ENCODE measurements at regions not wholly inside any gene's neighbourhood (a gene's known extent, or its start where the extent isn't known, plus 50 kb on each side); places are given as distances from the start of the nearest gene placed in this dataset.

- ATAC-seq (no peak), DNase-seq (no peak)
- Mint-ChIP-seq H3K36me3 (peaks cover 0 to 7% (median 0%) of the 10 kb centered on the region in 5 donors), H3K4me1 (peaks cover 0 to 7% (median 0%) of the 10 kb centered on the region in 7 donors), H3K9me3 (peaks cover 0 to 15% (median 5%) of the 10 kb centered on the region in 11 donors), H3K4me3 (no peak overlapping the region), H3K27ac (no peak overlapping the region), H3K27me3 (peaks cover 0 to 26% (median 21%) of the 10 kb centered on the region in 5 donors)
- Histone ChIP-seq H3K4me3 (ENCODE audit: low read length) (no peak overlapping the region), H3K27me3 (ENCODE audit: control insufficient read depth in 2 of 2, insufficient read depth in 2 of 2, low read length in 2 of 2) (no peaks in the 10 kb centered on the region), H3K36me3 (ENCODE audit: control insufficient read depth in 2 of 3, insufficient read depth in 3 of 3, low read length in 3 of 3) (no peaks in the 10 kb centered on the region), H3K9me3 (ENCODE audit: control insufficient read depth in 2 of 3, low read length in 3 of 3) (no peaks in the 10 kb centered on the region), H3K4me1 (ENCODE audit: control insufficient read depth in 2 of 2, insufficient read depth in 2 of 2, low read length in 2 of 2) (no peaks in the 10 kb centered on the region), H3K27ac (ENCODE audit: low read depth, low read length) (no peak overlapping the region)
- CTCF ChIA-PET, result no interaction called here
- POLR2A ChIA-PET, result no interaction called here
- intact Hi-C loops (cut with micrococcal nuclease), result no loop called here
Measured at GRCh38 chr22:27311698-27312550, 489.6 kb downstream of the MN1 start.

GRCh38 chr22:27312565-27312964 is 489.0 kb downstream of the MN1 start:
- Histone ChIP-seq H3K4me3 (ENCODE audit: low read length) (no peak overlapping the region), H3K36me3 (ENCODE audit: control insufficient read depth in 2 of 3, insufficient read depth in 3 of 3, low read length in 3 of 3) (no peaks in the 10 kb centered on the region), H3K9me3 (ENCODE audit: control insufficient read depth in 2 of 3, low read length in 3 of 3) (no peaks in the 10 kb centered on the region), H3K27me3 (ENCODE audit: control insufficient read depth in 2 of 2, insufficient read depth in 2 of 2, low read length in 2 of 2) (no peaks in the 10 kb centered on the region), H3K4me1 (ENCODE audit: control insufficient read depth in 2 of 2, insufficient read depth in 2 of 2, low read length in 2 of 2) (no peaks in the 10 kb centered on the region), H3K27ac (ENCODE audit: low read depth, low read length) (no peak overlapping the region)
- ChIA-PET CTCF (no interaction called here), POLR2A (no interaction called here)
- no peak for DNase-seq
- ATAC-seq, result no peak
- Mint-ChIP-seq H3K36me3 (peaks cover 0 to 7% (median 0%) of the 10 kb centered on the region in 5 donors), H3K27me3 (peaks cover 0 to 28% (median 25%) of the 10 kb centered on the region in 5 donors), H3K4me1 (peaks cover 0 to 5% (median 0%) of the 10 kb centered on the region in 7 donors), H3K4me3 (no peak overlapping the region), H3K9me3 (peaks cover 0 to 15% (median 5%) of the 10 kb centered on the region in 11 donors), H3K27ac (no peak overlapping the region)
- intact Hi-C loops (cut with micrococcal nuclease), result no loop called here

GRCh38 chr22:27312966-27313855 is 488.3 kb downstream of the MN1 start:
- CTCF ChIA-PET, result no interaction called here

GRCh38 chr22:27314276-27314807 is 487.2 kb downstream of the MN1 start:
- no peaks in the 10 kb centered on the region for H3K27me3 ChIP-seq (ENCODE audit: control insufficient read depth in 2 of 2, insufficient read depth in 2 of 2, low read length in 2 of 2)
- no peak overlapping the region for H3K4me3 ChIP-seq (ENCODE audit: low read length)
- H3K27me3 Mint-ChIP-seq, result peaks cover 7 to 38% (median 32%) of the 10 kb centered on the region in 5 donors
- no peak overlapping the region for H3K27ac Mint-ChIP-seq
- ChIA-PET POLR2A (no interaction called here), CTCF (no interaction called here)
- intact Hi-C loops (cut with micrococcal nuclease), result no loop called here
- DNase-seq (no peak), ATAC-seq (no peak)
- peaks cover 0 to 3% (median 0%) of the 10 kb centered on the region in 7 donors for H3K4me1 Mint-ChIP-seq
- H3K36me3 Mint-ChIP-seq, result peaks cover 0 to 3% (median 0%) of the 10 kb centered on the region in 5 donors
- H3K9me3 ChIP-seq (ENCODE audit: control insufficient read depth in 2 of 3, low read length in 3 of 3), result no peaks in the 10 kb centered on the region
- no peak overlapping the region for H3K27ac ChIP-seq (ENCODE audit: low read depth, low read length)
- no peaks in the 10 kb centered on the region for H3K4me1 ChIP-seq (ENCODE audit: control insufficient read depth in 2 of 2, insufficient read depth in 2 of 2, low read length in 2 of 2)
- peaks cover 0 to 22% (median 5%) of the 10 kb centered on the region in 11 donors for H3K9me3 Mint-ChIP-seq
- no peak overlapping the region for H3K4me3 Mint-ChIP-seq
- no peaks in the 10 kb centered on the region for H3K36me3 ChIP-seq (ENCODE audit: control insufficient read depth in 2 of 3, insufficient read depth in 3 of 3, low read length in 3 of 3)

More at GRCh38 chr22:27312966-27313855, 488.3 kb downstream of the MN1 start:
- Histone ChIP-seq H3K4me1 (ENCODE audit: control insufficient read depth in 2 of 2, insufficient read depth in 2 of 2, low read length in 2 of 2) (no peaks in the 10 kb centered on the region), H3K36me3 (ENCODE audit: control insufficient read depth in 2 of 3, insufficient read depth in 3 of 3, low read length in 3 of 3) (no peaks in the 10 kb centered on the region), H3K9me3 (ENCODE audit: control insufficient read depth in 2 of 3, low read length in 3 of 3) (no peaks in the 10 kb centered on the region), H3K4me3 (ENCODE audit: low read length) (no peak overlapping the region), H3K27me3 (ENCODE audit: control insufficient read depth in 2 of 2, insufficient read depth in 2 of 2, low read length in 2 of 2) (no peaks in the 10 kb centered on the region), H3K27ac (ENCODE audit: low read depth, low read length) (no peak overlapping the region)
- DNase-seq (no peak), ATAC-seq (no peak)
- H3K4me1 Mint-ChIP-seq, result no peaks in the 10 kb centered on the region
- H3K27ac Mint-ChIP-seq, result no peak overlapping the region
- no peak overlapping the region for H3K4me3 Mint-ChIP-seq
- POLR2A ChIA-PET, result no interaction called here
- peaks cover 0 to 35% (median 31%) of the 10 kb centered on the region in 5 donors for H3K27me3 Mint-ChIP-seq
- peaks cover 0 to under 1% (median 0%) of the 10 kb centered on the region in 5 donors for H3K36me3 Mint-ChIP-seq
- intact Hi-C loops (cut with micrococcal nuclease), result no loop called here
- peaks cover 0 to 13% (median 2%) of the 10 kb centered on the region in 11 donors for H3K9me3 Mint-ChIP-seq

GRCh38 chr22:27315833-27316232 is 485.7 kb downstream of the MN1 start:
- Histone ChIP-seq H3K9me3 (ENCODE audit: control insufficient read depth in 2 of 3, low read length in 3 of 3) (no peaks in the 10 kb centered on the region), H3K4me1 (ENCODE audit: control insufficient read depth in 2 of 2, insufficient read depth in 2 of 2, low read length in 2 of 2) (no peaks in the 10 kb centered on the region), H3K27me3 (ENCODE audit: control insufficient read depth in 2 of 2, insufficient read depth in 2 of 2, low read length in 2 of 2) (no peaks in the 10 kb centered on the region), H3K36me3 (ENCODE audit: control insufficient read depth in 2 of 3, insufficient read depth in 3 of 3, low read length in 3 of 3) (no peaks in the 10 kb centered on the region), H3K4me3 (ENCODE audit: low read length) (no peak overlapping the region), H3K27ac (ENCODE audit: low read depth, low read length) (no peak overlapping the region)
- peaks cover 7 to 43% (median 39%) of the 10 kb centered on the region in 5 donors for H3K27me3 Mint-ChIP-seq
- ChIA-PET POLR2A (no interaction called here), CTCF (no interaction called here)
- ATAC-seq (no peak), DNase-seq (no peak)
- H3K27ac Mint-ChIP-seq, result no peak overlapping the region
- H3K36me3 Mint-ChIP-seq, result peaks cover 0 to 3% (median 0%) of the 10 kb centered on the region in 5 donors
- peaks cover 0 to 35% (median 10%) of the 10 kb centered on the region in 11 donors for H3K9me3 Mint-ChIP-seq
- intact Hi-C loops (cut with micrococcal nuclease), result no loop called here
- H3K4me1 Mint-ChIP-seq, result peaks cover 0 to 3% (median 0%) of the 10 kb centered on the region in 7 donors
- H3K4me3 Mint-ChIP-seq, result no peak overlapping the region

GRCh38 chr22:27317096-27317495 is 484.5 kb downstream of the MN1 start:
- peaks cover 0 to 3% (median 0%) of the 10 kb centered on the region in 5 donors for H3K36me3 Mint-ChIP-seq
- ChIA-PET CTCF (no interaction called here), POLR2A (no interaction called here)
- H3K9me3 ChIP-seq (ENCODE audit: control insufficient read depth in 2 of 3, low read length in 3 of 3), result no peaks in the 10 kb centered on the region
- intact Hi-C loops (cut with micrococcal nuclease), result no loop called here
- ATAC-seq (no peak), DNase-seq (no peak)
- peaks cover 0 to 42% (median 10%) of the 10 kb centered on the region in 11 donors for H3K9me3 Mint-ChIP-seq
- H3K27ac ChIP-seq (ENCODE audit: low read depth, low read length), result no peak overlapping the region
- no peaks in the 10 kb centered on the region for H3K4me1 ChIP-seq (ENCODE audit: control insufficient read depth in 2 of 2, insufficient read depth in 2 of 2, low read length in 2 of 2)
- no peak overlapping the region for H3K4me3 ChIP-seq (ENCODE audit: low read length)
- no peak overlapping the region for H3K27ac Mint-ChIP-seq
- H3K27me3 Mint-ChIP-seq, result peaks cover 7 to 51% (median 46%) of the 10 kb centered on the region in 5 donors
- no peaks in the 10 kb centered on the region for H3K27me3 ChIP-seq (ENCODE audit: control insufficient read depth in 2 of 2, insufficient read depth in 2 of 2, low read length in 2 of 2)
- peaks cover 0 to 3% (median 0%) of the 10 kb centered on the region in 7 donors for H3K4me1 Mint-ChIP-seq
- no peak overlapping the region for H3K4me3 Mint-ChIP-seq
- no peaks in the 10 kb centered on the region for H3K36me3 ChIP-seq (ENCODE audit: control insufficient read depth in 2 of 3, insufficient read depth in 3 of 3, low read length in 3 of 3)

Data from naive thymus-derived CD4-positive, alpha-beta T cell (primary cell).